Stimulated activated CD8-positive, alpha-beta memory T cell treated with anti-CD3 and anti-CD28 coated beads, Interleukin-12 subunit alpha, Interleukin-12 subunit beta, amount 100 ng/mL, for 4 hours (primary cell): ENCODE measurements at regions not wholly inside any gene's neighbourhood (a gene's known extent, or its start where the extent isn't known, plus 50 kb on each side); places are given as distances from the start of the nearest gene placed in this dataset.
"Not testable (repeated sequence)": the region's sequence is repeated elsewhere in the genome, so short reads cannot be mapped to it uniquely, and the experiment has no call there.

Experiments used
- DNase-seq: peaks from one replicate; pipeline ENCODE4 v3.0.0-alpha.2; 2020; ENCODE audit warnings: low read depth

- DNase-seq = not testable (repeated sequence)
Measured at GRCh38 chr18:14336017-14336416, 203.8 kb upstream of the ZNF519 start.

- DNase-seq = not testable (repeated sequence)
Measured at GRCh38 chr18:14321217-14321616, 189.0 kb upstream of the ZNF519 start.

GRCh38 chr18:14301255-14301654 lies 169.0 kb upstream of the ZNF519 start:
- not testable (repeated sequence) for DNase-seq

- not testable (repeated sequence) for DNase-seq
Measured at GRCh38 chr18:14295081-14295480, 162.8 kb upstream of the ZNF519 start.

- DNase-seq = no peak
Measured at GRCh38 chr18:14285053-14285452, 152.8 kb upstream of the ZNF519 start.

GRCh38 chr18:14275391-14275790 lies 143.2 kb upstream of the ZNF519 start:
- DNase-seq = not testable (repeated sequence)

GRCh38 chr18:14265637-14266410 lies 133.6 kb upstream of the ZNF519 start:
- not testable (repeated sequence) for DNase-seq

- not testable (repeated sequence) for DNase-seq
Measured at GRCh38 chr18:14262786-14263185, 130.6 kb upstream of the ZNF519 start.

GRCh38 chr18:14250084-14250677 lies 117.9 kb upstream of the ZNF519 start:
- DNase-seq = not testable (repeated sequence)

GRCh38 chr18:14239224-14239623 lies 107.0 kb upstream of the ZNF519 start:
- DNase-seq = not testable (repeated sequence)

- not testable (repeated sequence) for DNase-seq
Measured at GRCh38 chr18:14236356-14237048, 104.3 kb upstream of the ZNF519 start.

- DNase-seq = not testable (repeated sequence)
Measured at GRCh38 chr18:14225286-14225679, 93.0 kb upstream of the ZNF519 start.

- DNase-seq = not testable (repeated sequence)
Measured at GRCh38 chr18:14224551-14225285, 92.5 kb upstream of the ZNF519 start.

- not testable (repeated sequence) for DNase-seq
Measured at GRCh38 chr18:14223919-14224318, 91.7 kb upstream of the ZNF519 start.

- DNase-seq = not testable (repeated sequence)
Measured at GRCh38 chr18:14223231-14223822, 91.1 kb upstream of the ZNF519 start.

GRCh38 chr18:14222354-14223221 lies 90.4 kb upstream of the ZNF519 start:
- not testable (repeated sequence) for DNase-seq

- no peak for DNase-seq
Measured at GRCh38 chr18:14221689-14222088, 89.5 kb upstream of the ZNF519 start.

GRCh38 chr18:14215952-14216351 lies 83.7 kb upstream of the ZNF519 start:
- DNase-seq = not testable (repeated sequence)

- DNase-seq = not testable (repeated sequence)
Measured at GRCh38 chr18:14203424-14203823, 71.2 kb upstream of the ZNF519 start.

GRCh38 chr18:14190776-14191442 lies 58.7 kb upstream of the ZNF519 start:
- not testable (repeated sequence) for DNase-seq
